Suprapubic skin (tissue), 4 donors: ENCODE measurements at regions not wholly inside any gene's neighbourhood (a gene's known extent, or its start where the extent isn't known, plus 50 kb on each side); places are given as distances from the start of the nearest gene placed in this dataset.

Experiments used
- CTCF ChIP-seq, 2 donors: fragments of 200-600 bp in 1 of 2; fragments of 450-650 bp in 1 of 2; sonication (generic) in 1 of 2; IDR thresholded peaks; one replicate each; pipeline ENCODE4 v1.5.1; 2016 to 2019; ENCODE audit warnings: antibody characterized with exemption in 2 of 2, mild to moderate bottlenecking in 1 of 2, moderate library complexity in 1 of 2
- EP300 ChIP-seq: sonication (generic); formaldehyde crosslinking; IDR thresholded peaks from one replicate; pipeline ENCODE4 v1.6.1; 2017; ENCODE audit warnings: antibody characterized with exemption
- POLR2A ChIP-seq, 2 donors: fragments of 450-650 bp; IDR thresholded peaks; one replicate each; pipeline ENCODE4 v1.6.1; 2017; ENCODE audit warnings: antibody characterized with exemption in 2 of 2, mild to moderate bottlenecking in 2 of 2, moderate library complexity in 2 of 2
- POLR2AphosphoS5 ChIP-seq, 3 donors: sonication (generic); formaldehyde crosslinking; IDR thresholded peaks; one replicate each; pipeline ENCODE4 v1.6.1; 2017; ENCODE audit warnings: antibody characterized with exemption in 3 of 3

- TF ChIP-seq CTCF (IDR thresholded peaks at IDR 0.05) = no peak
- TF ChIP-seq POLR2AphosphoS5 (IDR thresholded peaks at IDR 0.05) = no peak
- TF ChIP-seq EP300 = no peak
- TF ChIP-seq POLR2A (IDR thresholded peaks at IDR 0.05) = no peak
Observed at GRCh38 chr3:139099968-139100817, 55.5 kb upstream of the PRR23C start.
